GM19467 (cell line): ENCODE measurements at regions not wholly inside any gene's neighbourhood (a gene's known extent, or its start where the extent isn't known, plus 50 kb on each side); places are given as distances from the start of the nearest gene placed in this dataset.

ENCODE experiments used
- ATAC-seq: cut with Tn5 transposase; IDR thresholded peaks from one replicate; pipeline ENCODE4 v1.9.1; 2021; ENCODE audit warnings: mild to moderate bottlenecking, moderate library complexity; ENCODE audit not compliant: unreplicated experiment

DNA sequence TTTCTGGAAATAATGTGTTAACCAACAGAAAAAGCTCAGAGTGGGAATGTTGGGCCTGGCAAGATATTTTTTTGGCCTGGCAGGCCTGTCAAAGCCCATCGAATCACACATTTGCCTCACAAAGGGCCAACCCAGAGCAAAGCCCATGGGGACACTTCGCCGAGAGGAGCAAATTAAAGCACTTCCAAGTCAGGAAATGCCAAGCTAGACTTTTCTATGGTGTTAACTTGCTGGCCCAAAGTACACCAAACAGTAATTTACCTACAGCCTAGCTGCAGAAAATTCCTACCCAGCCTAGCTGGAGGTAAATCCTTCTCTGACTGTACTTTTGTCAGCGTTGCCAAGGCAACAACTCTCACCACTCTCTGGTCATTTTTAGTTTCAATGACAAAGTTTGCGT is 288.6 kb upstream of the LDB2 start:
- ATAC-seq = no peak

DNA sequence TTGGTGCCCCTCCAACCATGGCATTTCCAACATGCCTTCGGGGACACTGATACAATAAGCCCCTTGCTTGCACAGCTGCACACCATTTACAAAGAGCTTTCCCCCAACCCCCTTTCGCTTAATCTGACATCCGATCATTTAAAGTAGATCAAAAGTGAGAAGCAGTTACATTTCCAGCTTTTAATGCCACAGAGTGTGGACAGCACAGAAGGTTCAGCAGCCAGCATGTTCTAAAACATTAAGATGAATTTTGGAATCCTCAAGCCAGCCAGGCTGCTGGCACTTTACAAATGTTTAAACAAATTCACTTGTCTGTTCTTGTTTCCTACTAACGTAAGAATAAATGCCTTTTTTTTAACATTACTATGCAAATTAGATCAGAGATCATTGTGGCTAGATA is 284.4 kb upstream of the LDB2 start:
- ATAC-seq = no peak

DNA sequence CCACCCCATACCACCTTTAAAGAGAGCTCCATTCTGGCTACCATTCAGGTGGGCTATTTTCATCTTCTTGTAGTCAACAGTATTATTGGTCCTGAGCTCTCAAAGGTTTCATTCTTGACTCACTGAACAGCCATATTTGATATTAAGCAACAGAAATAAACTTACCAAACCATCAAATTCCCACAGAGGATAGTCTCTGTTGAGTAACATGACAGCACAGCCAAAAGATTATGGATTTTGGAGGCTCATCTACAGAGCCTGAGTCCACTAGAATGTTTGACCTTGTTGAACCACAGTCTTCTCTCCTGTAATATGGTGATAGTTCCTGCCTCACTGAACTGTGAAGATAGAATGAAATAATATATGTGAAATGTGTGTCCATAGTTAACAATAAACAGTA is 276.3 kb upstream of the LDB2 start:
- no peak for ATAC-seq

DNA sequence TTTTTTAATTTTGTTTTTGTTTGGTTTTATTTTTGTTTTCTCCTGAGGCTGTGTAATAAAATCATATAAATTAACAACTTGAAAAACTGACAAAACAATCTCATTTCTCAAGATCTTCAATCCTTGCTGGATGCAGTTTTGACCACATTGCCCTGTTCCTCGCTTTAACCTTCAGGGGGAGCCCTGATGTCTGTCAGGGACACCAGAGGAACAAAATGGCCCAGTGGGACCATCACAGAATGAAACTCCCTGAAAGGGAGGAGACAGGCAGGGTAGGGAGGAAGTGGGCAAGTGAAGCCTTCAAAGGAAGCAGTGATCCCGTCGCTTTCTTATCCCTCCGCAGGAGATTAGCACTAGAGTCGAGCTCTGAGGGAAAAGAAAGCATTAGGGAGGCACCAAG is 274.9 kb upstream of the LDB2 start:
- no peak for ATAC-seq

DNA sequence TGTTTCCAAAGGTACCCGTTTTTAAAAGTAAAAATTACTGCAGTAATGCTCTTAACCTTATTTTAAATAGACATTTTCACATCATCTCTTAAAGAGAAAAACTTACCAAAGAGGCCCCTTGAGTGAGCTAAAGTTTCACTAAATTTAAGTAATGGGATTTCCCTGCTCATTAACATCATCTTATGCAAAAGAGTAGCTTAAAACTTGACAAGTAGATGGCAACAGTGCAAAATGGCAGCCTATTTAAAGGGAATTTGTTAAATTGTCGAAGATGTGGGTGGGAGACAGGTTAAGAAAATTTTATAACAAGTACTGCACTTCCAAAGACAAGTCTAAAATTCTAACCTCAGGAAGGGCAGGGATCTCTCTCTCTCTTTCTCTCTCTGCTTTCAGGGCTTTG is 271.7 kb upstream of the LDB2 start:
- ATAC-seq = no peak

DNA sequence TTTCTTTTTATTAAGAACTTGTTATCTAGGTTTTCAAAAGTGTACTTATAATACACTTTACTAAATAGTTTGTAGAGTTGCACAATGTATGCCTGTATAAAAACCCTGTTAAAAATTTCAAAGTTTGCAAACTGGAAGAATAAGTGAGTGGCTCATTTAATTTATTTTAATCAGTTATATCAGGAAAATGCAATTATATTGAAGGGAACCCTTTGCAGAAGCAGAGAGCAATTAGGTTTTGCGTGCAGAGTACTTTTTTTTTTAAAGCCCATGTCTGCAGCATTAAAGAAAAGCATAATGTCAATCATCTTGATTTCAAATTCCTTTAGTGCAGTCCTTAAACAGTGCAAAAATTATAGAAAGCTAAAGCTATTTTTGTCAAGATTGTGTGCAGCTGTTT is 271.3 kb upstream of the LDB2 start:
- no peak for ATAC-seq

DNA sequence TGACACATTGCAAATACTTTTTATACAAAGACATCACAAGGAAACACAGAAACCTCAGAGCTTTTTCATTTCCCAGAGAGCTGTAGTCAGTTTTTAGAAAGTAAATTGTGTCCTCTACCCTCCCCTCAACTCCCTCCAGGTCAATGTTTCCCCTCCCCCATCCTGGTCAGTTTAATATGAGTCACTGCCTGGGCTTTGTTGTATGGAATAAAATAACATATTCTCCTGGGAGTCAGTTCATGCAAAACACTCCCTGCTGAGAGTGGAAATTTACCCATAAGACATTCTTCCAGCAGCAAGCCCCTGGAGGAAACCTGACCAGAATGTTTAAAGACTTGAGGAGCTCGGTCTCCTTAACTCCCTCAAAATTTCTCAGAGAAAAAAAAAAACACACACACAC is 270.1 kb upstream of the LDB2 start:
- ATAC-seq = no peak

DNA sequence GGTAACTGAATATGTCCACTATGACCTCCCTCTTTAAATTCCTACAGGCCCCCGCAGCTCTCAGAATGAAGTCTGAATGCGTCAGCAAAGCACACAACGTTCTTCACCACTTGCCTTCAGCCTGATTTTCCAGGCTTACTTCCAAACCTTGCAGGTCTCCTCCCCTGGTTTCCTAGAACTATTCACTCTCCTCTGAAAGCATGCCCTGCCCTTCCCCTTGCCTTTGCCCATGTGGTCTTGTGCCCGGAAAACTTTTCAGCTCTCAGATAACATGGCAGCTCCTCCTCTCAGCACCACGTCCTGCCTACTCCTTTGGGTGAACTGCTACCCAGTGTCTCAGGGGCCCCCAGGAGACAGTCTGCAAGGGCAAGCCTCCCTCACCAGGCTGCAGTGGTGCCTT is 268.5 kb upstream of the LDB2 start:
- no peak for ATAC-seq

DNA sequence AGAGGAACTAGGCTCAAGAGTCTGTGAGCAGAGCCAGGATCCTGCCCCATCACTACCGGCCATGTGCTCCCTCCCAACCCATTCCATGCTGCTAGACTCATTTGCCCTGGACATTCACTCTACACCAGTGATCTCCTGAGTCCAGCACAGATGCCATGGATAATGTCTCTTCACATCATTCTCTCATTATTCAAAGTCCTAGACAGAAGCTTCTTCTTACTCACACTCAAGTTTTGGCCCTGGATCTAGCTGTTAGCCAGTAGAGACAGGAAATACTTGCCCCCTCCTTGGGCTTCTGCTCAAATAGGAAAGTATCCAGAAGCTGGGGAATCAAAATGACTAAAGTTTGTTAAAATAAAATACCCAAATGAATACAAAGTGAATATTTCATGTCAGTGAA is 266.8 kb upstream of the LDB2 start:
- ATAC-seq = no peak

DNA sequence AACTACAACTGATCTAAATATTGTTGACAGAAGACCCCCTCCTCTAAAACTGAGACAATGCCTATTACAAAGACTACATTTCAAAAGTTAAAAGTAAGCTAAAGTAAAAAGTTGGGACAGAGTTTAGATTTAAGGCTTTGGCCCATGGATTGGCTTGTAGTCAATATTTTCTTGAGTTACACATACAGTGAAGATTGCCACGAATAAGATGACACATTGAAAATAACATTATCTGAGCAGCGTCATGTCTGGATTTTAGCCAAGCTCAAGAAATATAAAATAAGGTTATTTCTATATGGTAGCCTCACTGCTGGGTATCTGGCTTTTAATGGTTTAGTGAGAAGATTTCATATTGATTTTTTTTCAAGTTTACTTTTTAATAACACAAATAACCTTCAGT is 266.2 kb upstream of the LDB2 start:
- no peak for ATAC-seq

DNA sequence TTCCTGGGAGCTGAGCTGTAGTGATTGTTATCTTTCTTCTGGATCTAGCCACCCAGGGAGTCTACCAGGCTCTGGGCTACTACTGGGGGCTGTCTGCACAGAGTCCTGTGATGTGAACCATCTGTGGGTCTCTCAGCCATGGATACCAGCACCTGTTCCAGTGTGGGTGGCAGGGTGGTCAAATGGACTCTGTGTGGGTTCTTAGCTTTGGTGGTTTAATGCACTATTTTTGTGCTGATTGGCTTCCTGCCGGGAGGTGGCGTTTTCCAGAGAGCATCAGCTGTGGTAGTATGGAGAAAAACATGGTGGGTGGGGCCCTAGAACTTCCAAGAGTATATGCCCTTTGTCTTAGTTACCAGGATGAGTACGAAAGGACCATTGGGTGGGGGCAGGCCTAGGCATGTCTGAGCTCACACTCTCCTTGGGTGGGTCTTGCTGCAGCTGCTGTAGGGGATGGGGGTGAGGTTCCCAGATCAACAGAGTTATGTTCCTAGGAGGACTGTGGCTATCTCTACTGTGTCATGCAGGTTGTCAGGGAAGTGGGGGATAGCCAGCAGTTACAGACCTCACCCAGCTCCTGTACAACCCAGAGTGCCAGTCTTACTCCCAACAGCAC is 264.8 kb upstream of the LDB2 start:
- ATAC-seq = no peak

DNA sequence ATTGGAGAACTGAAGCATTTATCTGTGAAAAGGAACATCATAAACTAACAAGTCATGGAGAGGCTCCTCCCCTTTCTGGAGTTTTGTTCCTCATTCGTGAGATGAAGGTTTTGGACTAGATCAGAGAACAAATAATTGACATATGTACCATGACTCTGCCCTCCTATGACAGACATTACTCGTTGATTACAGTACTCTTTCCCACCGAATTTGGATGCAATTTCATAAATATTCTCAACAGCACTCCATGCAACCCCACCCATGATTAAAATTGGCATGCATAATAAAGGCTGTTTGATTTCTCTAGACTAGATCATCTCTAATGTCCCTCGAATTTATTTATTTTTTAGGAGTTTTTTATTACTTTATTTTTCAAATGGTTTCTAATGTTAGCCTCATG is 258.9 kb upstream of the LDB2 start:
- no peak for ATAC-seq

DNA sequence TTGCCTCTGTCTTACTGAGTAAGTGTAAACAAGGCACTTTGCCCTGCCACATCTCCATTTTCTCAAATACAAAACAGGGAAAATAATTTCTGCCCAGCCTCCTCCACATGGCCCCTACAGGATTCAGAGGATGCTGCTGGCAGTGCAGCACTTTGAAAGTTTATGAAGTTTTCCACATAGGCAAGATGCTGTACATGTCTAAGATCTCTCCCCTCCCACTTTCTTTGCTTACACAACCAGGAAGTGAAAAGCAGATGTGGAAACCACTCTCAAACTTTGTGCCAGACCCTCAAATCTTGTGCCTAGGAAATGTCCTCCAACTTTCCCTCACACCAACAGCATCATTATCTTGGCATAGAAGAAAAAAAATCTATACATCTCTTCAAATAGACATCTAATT is 257.0 kb upstream of the LDB2 start:
- no peak for ATAC-seq

DNA sequence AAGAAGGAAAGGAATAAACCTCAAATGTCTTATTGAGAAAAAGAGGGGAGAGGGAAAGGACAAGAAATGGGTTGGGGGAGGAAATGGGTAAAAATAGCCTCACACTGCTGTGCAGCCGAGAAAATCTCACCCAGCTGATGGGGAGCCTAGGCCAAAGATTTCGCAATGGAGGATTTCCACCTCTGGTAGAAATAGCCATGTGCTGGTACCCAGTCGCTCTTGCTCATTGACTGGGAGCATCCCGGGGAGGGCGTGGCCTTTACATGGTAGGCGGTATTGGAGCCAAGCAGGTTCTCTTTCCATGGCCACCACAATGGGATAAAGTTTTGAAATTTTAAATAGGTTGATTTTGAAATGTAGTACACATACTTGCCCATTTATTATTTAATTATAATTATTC is 255.1 kb upstream of the LDB2 start:
- ATAC-seq = no peak

DNA sequence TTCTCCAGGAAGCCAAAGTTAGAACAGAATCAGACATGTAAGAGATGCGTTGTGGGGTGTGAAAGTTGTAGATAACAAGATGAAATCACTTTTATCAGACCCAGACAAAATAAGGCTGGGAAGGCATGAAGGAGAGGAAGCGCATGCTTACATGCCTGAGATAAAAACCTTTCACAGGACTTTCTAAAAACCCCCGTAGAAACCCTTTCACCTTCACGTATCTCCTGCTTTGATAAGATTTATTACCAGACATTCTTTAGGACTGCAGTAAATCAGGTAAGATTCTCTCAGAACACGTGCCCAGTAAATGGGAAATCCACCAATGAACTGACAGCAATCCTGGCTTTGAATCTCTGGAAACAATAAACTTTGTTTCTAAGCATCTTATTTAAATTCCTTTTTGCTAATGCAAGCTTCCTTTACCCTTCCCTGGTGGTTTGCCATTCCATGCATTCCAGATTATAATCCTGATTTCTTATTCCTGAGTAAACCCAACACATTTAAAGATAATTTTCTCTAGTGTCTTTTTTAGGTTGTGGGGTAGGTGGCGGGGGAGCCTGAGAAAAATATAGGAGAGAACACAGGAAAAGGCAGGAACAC is 254.6 kb upstream of the LDB2 start:
- no peak for ATAC-seq

DNA sequence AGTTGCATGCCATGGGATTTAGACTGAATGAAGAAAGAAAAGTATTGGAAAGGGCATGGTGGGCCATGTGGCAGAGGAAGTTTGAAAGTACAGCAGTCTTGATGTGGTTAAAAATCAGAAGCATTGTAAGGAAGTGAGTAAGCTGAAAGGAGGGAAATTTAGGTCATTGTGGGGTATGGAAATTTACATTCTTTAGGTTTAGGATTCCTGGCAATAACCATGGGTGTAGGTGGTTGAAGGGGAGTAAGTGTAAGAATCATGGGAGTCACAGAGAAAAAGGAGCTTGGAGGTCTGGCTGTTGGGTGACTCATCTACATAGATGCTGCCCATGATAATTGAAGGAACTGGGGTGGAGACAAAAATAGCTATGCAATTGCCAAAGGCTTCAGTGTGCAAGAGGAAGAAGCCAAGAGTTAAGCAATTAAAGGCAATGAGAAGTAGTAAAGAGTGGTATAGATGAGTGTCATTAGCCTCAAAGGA is 243.8 kb upstream of the LDB2 start:
- no peak for ATAC-seq

DNA sequence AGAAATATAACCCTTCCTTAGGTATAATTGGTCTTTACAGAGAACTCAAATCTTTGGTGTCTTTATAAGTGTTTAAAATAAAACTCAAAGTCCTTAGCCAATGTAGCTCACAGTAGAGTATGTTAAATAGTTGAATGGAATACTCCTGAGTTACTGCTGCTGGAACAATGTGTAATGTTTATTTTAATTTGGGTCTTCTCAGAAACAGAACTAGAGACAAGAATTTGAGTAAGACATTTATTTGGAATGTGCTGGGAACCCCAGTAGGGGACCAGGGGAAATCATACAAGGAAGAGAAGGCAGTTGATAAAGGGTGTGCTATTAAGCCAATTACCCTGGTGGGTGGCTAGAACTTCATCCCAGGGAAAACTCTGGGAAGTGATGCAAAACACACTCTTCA is 240.4 kb upstream of the LDB2 start:
- ATAC-seq = no peak

DNA sequence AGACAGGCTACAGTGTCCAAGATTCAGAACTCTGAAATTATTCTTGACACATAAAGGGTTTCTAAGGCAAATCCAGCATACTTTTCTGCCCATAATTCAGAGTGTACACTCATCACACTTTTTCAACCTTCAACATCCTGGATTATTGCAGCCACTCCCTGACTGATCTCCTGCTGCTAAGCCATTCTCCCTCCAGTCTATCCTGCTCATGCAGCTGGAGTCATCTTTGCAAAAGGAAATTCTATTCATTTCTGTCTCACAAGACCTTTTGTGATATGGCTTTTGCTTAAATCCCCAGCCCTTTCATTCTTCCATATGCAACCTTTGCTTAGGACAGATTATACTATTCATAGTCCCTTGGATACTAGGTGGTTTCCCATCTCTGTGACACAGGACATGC is 236.1 kb upstream of the LDB2 start:
- ATAC-seq = no peak

DNA sequence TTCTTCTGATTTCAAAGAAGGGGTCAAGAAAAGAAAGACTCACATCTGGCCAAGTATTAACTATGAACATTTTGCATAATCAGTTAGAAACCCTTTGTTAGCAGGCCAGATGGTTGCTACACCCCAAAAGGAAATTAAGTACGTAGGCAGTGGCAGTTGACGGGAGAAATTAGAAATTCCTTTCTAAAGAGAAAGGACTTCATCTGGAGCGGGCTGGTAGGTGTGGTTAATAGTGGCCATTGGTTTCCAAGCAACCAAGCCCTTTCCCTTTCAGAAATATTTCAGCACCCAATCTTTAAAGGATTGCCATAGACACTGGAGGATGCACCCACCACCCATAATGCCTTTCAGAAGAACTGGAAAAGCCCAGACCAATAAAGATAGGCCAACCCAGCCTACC is 235.7 kb upstream of the LDB2 start:
- no peak for ATAC-seq

DNA sequence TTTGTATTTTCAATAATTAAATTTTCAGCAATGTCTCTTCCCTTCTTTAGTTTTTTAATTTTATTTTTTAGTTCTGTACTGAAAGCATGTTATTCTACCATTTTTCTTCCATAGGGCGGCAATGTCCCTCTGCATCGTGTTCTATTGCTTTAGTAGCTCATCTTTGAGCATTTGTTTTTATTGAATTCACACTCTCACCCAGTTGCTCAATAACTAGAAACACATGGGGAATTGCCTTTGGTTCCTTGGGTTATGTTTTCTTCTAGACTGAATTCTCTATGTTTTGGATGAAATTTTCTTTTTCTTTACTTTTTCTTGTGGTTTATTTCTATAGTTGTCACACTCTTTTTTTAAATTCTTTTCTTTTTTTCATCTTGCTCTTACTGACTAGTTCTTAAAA is 233.8 kb upstream of the LDB2 start:
- ATAC-seq = no peak

DNA sequence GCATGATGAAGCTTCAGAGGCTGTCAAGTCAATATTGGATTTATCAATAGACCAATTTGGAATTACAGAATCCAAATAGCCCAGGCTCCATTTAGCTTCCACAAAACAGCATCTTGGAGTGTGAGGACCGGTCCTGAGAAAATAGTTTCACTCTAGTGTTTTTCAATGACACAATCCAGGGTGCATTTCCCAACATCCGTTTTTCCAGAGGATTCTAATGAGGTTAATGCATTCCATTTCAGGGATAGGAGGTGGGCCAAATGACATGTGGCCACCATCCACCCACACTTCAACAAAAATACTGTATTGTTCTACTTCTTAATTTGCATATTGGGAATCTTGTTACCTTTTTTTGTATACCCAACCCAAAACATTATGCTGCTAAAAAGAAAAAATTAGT is 229.8 kb upstream of the LDB2 start:
- no peak for ATAC-seq

DNA sequence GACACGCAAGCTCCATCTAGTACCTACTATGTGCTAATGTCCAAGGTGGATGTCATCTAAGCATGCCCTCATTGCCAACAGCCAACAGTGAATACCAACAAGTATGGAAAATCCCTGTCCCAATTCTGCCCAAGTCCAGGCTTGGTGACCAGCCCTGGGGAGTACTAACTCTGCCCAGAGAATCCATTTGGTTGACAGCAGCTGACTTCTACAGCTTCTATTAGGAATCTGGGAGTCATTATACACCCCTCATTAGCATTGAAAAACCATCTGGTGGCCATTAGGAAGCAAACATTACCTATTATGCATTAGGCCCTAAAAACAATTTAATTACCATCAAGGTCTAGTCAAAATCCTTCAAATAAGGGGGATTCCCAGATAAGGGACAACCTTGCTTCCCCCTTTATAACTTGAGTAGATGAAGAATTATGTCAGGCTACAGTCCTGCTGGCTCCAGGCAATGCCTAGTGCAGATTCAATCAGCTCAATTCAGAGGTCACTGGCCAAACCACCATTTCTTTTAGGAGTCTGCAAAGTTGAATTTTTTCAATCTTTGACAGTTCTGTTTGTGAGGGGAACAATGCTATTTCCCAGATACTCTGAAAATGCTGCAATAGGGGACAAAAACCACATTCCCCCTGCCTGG is 228.0 kb upstream of the LDB2 start:
- no peak for ATAC-seq

DNA sequence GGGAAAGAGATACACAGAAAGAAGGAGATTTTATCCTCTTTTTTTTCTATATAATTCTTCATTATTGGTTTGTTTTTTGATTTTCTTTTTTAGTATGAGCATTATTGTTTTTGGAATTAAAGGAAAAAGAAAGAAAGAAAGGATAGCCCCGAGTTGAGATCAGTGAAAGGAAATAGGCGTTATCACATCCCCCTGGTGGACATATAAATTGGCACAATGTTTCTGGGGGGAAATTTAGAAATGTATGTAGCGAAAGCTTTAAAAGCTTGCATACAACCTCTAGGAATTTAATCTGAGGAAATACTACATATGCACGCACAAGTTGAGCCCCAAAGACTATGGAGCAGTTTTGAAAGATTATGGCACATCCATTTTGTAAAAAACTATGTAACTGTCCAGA is 226.3 kb upstream of the LDB2 start:
- ATAC-seq = no peak
